Upper lobe of left lung (tissue), 6 donors: ENCODE measurements at regions not wholly inside any gene's neighbourhood (a gene's known extent, or its start where the extent isn't known, plus 50 kb on each side); places are given as distances from the start of the nearest gene placed in this dataset.
A peak's percentile ranks its signal among the peaks of the same experiment; 100 is the strongest.

Experiments
- ATAC-seq, 2 donors: fragments of 200-7000 bp; cut with Tn5 transposase; one replicate each; pipeline ENCODE4 v1.9.1; 2022; ENCODE audit warnings: mild to moderate bottlenecking in 2 of 2, moderate library complexity in 2 of 2; ENCODE audit not compliant: low FRiP score in 2 of 2
- DNase-seq, 2 donors: peaks; one replicate each; pipeline ENCODE4 v3.0.0-alpha.2; 2019 to 2020
- H3K27ac ChIP-seq, 4 donors: fragments of 200-600 bp; sonication (generic); one replicate each; pipeline ENCODE4 v1.5.1; 2016 to 2019
- H3K27me3 ChIP-seq, 4 donors: fragments of 200-600 bp; sonication (generic); one replicate each; pipeline ENCODE4 v1.5.1; 2017 to 2019
- H3K36me3 ChIP-seq, 4 donors: fragments of 200-600 bp; sonication (generic); one replicate each; pipeline ENCODE4 v1.5.1; 2016 to 2019
- H3K4me1 ChIP-seq, 4 donors: fragments of 200-600 bp; sonication (generic); one replicate each; pipeline ENCODE4 v1.5.1; 2018 to 2019
- H3K4me3 ChIP-seq, 4 donors: fragments of 200-600 bp; sonication (generic); one replicate each; pipeline ENCODE4 v1.5.1; 2017 to 2019; ENCODE audit warnings: mild to moderate bottlenecking in 2 of 4, moderate library complexity in 1 of 4
- H3K9me3 ChIP-seq, 4 donors: fragments of 200-600 bp; sonication (generic); one replicate each; pipeline ENCODE4 v1.5.1; 2018 to 2019
- EP300 ChIP-seq, 4 donors: sonication (generic); formaldehyde crosslinking; IDR thresholded peaks; one replicate each; pipeline ENCODE4 v1.5.1; 2017; ENCODE audit warnings: antibody characterized with exemption in 4 of 4, control low read depth in 2 of 4
- POLR2A ChIP-seq, 4 donors: fragments of 450-650 bp; IDR thresholded peaks; one replicate each; pipeline ENCODE4 v1.5.1; 2016 to 2017; ENCODE audit warnings: antibody characterized with exemption in 4 of 4, mild to moderate bottlenecking in 2 of 4
- POLR2AphosphoS5 ChIP-seq, 2 donors: sonication (generic); formaldehyde crosslinking; IDR thresholded peaks; one replicate each; pipeline ENCODE4 v1.5.1; 2017; ENCODE audit warnings: antibody characterized with exemption in 2 of 2
- WGBS, 2 donors: methylation state at CpG; one replicate each; pipeline ENCODE4 v1.1.5; 2017 to 2018; 5-methylcytosine and 5-hydroxymethylcytosine counted together
- TF ChIP-seq, protein P1 (sequence below), 6 experiments: fragments of 450-650 bp in 4 of 6; fragments of 200-600 bp in 2 of 6; sonication (generic) in 2 of 6; IDR thresholded peaks; one replicate each; pipeline ENCODE4 v1.5.1; 2016 to 2019; ENCODE audit warnings: antibody characterized with exemption in 6 of 6
- donor health status: DM: no; HTN: no; CAD: no; lungs with moderate emphysema.
- donor health status: DM: no; HTN: yes; CAD: no; lungs with severe emphysema.

DNA sequence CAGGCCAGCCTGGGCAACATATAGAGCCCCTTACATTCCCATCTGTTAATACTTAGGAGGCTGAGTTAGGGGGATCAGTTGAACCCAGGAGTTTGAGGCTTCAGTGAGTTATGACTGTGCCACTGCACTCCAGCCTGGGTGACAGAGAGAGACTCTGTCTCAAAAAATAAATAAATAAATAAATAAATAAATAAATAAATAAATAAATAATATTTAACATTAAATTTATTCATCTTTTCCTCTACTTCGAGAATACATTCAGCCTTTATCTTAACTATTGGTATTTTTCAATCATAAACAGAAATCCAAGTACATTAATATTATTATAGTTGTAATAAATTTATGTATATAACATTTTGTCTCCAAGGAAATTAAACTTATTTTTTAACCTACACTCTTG, 1227.7 kb upstream of the GJE1 start:
- Histone ChIP-seq H3K36me3 (no peaks in the 10 kb centered on the region), H3K27me3 (no peaks in the 10 kb centered on the region), H3K4me3 (no peak overlapping the region), H3K27ac (no peak overlapping the region), H3K9me3 (peaks cover 0 to 8% (median 3%) of the 10 kb centered on the region in 4 donors), H3K4me1 (no peaks in the 10 kb centered on the region)
- DNase-seq (no peak), ATAC-seq (no peak)
- no peak for TF ChIP-seq EP300 (IDR thresholded peaks at IDR 0.05)
- no peak for TF ChIP-seq POLR2AphosphoS5 (IDR thresholded peaks at IDR 0.05)
- TF ChIP-seq POLR2A (IDR thresholded peaks at IDR 0.05) = no peak
- TF ChIP-seq, protein P1, sequence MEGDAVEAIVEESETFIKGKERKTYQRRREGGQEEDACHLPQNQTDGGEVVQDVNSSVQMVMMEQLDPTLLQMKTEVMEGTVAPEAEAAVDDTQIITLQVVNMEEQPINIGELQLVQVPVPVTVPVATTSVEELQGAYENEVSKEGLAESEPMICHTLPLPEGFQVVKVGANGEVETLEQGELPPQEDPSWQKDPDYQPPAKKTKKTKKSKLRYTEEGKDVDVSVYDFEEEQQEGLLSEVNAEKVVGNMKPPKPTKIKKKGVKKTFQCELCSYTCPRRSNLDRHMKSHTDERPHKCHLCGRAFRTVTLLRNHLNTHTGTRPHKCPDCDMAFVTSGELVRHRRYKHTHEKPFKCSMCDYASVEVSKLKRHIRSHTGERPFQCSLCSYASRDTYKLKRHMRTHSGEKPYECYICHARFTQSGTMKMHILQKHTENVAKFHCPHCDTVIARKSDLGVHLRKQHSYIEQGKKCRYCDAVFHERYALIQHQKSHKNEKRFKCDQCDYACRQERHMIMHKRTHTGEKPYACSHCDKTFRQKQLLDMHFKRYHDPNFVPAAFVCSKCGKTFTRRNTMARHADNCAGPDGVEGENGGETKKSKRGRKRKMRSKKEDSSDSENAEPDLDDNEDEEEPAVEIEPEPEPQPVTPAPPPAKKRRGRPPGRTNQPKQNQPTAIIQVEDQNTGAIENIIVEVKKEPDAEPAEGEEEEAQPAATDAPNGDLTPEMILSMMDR (IDR thresholded peaks at IDR 0.05) = no peak
- WGBS, 2 donors = 88 to 96% methylated on average over 1 of the region's 1 CpG

DNA sequence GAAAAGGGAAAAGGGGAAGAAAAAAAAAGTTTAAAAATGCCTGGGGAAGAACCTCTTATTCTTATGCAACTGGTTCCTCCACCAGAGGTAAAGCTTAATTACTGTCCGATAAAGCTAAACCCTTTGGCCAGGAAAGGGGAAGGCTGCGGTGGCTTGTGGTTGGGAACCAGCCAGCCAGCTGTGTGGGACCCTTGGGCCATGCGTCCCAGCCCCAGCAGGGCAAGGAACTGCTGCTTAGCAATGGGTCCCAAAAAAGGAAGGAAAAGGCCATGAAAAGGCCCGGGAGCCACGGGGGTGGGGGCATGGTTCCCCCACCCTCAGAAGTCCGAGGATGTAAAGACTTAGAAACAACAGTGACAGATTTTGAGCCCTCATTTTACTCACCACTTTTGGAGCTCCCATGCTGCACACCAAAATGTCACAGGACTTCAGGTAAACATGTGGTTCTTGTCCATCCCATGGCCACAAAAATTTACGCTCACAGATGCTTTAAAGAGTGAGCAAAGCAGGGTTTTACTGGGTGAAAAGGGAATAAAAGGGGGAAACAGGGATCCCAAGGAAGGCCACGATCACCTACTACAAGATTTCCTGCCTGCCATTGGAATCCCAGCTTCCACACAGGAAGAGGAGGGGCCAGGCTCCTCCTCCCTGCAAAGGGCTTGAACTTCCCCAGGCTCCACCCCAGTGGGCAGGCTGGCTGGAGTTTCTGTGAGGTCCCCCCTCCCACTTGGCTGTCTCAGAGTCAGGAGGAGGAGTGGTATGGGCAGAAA, 1234.7 kb upstream of the GJE1 start:
- Histone ChIP-seq H3K4me3 (peak overlapping the region in 3 of 4 donors; percentile 6 to 32 (median 32)), H3K4me1 (no peaks in the 10 kb centered on the region), H3K27me3 (no peaks in the 10 kb centered on the region), H3K9me3 (peaks cover 0 to 8% (median 3%) of the 10 kb centered on the region in 4 donors), H3K36me3 (no peaks in the 10 kb centered on the region), H3K27ac (peak overlapping the region in 2 of 4 donors; percentile 11 to 18)
- TF ChIP-seq POLR2A (IDR thresholded peaks at IDR 0.05) = peak in 1 of 4 donors; percentile 38
- TF ChIP-seq, protein P1 (IDR thresholded peaks at IDR 0.05) = no peak
- no peak for TF ChIP-seq POLR2AphosphoS5 (IDR thresholded peaks at IDR 0.05)
- no peak for TF ChIP-seq EP300 (IDR thresholded peaks at IDR 0.05)
- WGBS, 2 donors = 62 to 74% methylated on average over 8 of the region's 8 CpGs
- DNase-seq = peak in 1 of 2 donors; percentile 34
- peak in 1 of 2 donors; percentile 75 for ATAC-seq

DNA sequence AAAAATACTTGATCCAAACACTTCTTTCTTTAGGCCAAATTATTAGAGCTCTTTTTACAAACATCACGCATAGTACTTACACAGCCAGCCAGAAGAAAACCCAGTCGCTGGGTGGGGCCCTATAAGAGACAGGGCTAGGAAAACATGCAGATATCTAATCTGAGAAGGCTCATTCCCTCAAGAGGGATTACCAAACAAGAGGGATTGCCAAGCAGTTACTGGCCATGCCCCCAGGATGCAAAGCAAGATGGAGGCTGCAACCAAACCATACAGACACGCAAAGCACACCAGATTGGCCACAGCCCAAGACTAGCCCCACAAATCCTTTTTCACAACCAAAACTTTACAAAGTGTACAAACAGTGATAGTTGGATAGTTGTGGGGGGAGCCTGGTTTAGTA, 1235.4 kb upstream of the GJE1 start:
- no peaks in the 10 kb centered on the region for H3K27me3 ChIP-seq
- TF ChIP-seq POLR2AphosphoS5 (IDR thresholded peaks at IDR 0.05) (no peak), EP300 (IDR thresholded peaks at IDR 0.05) (no peak), POLR2A (IDR thresholded peaks at IDR 0.05) (no peak)
- TF ChIP-seq, protein P1 (IDR thresholded peaks at IDR 0.05) = no peak
- WGBS, 2 donors = 87 to 91% methylated on average over 3 of the region's 3 CpGs
- no peaks in the 10 kb centered on the region for H3K36me3 ChIP-seq
- no peaks in the 10 kb centered on the region for H3K4me1 ChIP-seq
- peak overlapping the region in 2 of 4 donors; percentile 32 for H3K4me3 ChIP-seq
- H3K27ac ChIP-seq = peak overlapping the region in 1 of 4 donors; percentile 11
- ATAC-seq (peak in 1 of 2 donors; percentile 45), DNase-seq (no peak)
- H3K9me3 ChIP-seq = peaks cover 0 to 8% (median 3%) of the 10 kb centered on the region in 4 donors

DNA sequence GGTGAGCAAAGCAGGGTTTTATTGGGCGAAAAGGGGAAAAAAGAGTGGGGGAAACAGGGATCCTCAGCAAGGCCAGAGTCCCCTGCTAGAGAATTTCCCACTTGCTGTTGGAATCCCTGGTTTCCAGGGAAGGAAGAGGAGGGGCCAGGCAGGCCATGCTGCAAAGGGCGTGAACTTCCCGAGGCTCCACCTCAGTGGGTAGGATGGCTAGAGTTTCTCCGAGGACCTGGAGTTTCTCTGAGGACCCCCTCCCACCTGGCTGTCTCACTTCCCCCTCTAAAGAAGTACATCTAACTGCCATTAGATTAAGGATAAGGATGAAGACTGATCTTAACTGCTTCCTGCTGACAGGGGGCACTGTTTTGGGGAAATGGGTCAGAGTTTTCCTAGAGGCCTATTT, 1239.3 kb upstream of the GJE1 start:
- H3K4me3 ChIP-seq = no peak overlapping the region
- no peaks in the 10 kb centered on the region for H3K27me3 ChIP-seq
- no peaks in the 10 kb centered on the region for H3K9me3 ChIP-seq
- no peak for TF ChIP-seq POLR2A (IDR thresholded peaks at IDR 0.05)
- TF ChIP-seq EP300 (IDR thresholded peaks at IDR 0.05) = no peak
- no peak for TF ChIP-seq POLR2AphosphoS5 (IDR thresholded peaks at IDR 0.05)
- TF ChIP-seq, protein P1 (IDR thresholded peaks at IDR 0.05) = no peak
- H3K4me1 ChIP-seq = no peaks in the 10 kb centered on the region
- no peaks in the 10 kb centered on the region for H3K36me3 ChIP-seq
- 58 to 82% methylated on average over 4 of the region's 4 CpGs for WGBS, 2 donors
- ATAC-seq = no peak
- no peak for DNase-seq
- no peak overlapping the region for H3K27ac ChIP-seq

DNA sequence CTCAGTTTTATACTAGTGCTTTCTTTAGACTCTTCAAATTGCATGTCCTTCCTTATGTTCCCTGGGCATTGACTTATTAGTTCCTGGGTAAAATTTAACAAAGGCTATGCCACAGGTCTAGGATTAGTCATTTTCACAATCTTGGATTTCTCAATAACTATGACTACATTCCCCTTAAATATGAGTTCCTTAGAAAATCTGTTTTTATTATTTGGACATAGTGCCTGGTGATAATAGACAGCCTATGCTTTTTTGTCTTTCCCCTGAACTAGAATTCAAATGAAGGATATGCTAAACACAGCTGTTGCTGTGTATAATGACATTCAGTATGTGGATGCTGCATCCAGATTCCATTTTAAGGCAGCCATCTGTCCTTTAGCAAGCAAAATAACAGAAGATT, 1252.8 kb upstream of the GJE1 start:
- no peaks in the 10 kb centered on the region for H3K4me1 ChIP-seq

More for the DNA sequence above, 1252.8 kb upstream of the GJE1 start:
- ATAC-seq (no peak), DNase-seq (no peak)
- H3K27ac ChIP-seq = no peak overlapping the region
- H3K9me3 ChIP-seq = no peaks in the 10 kb centered on the region
- H3K36me3 ChIP-seq = no peaks in the 10 kb centered on the region
- no peaks in the 10 kb centered on the region for H3K27me3 ChIP-seq
- no peak for TF ChIP-seq EP300 (IDR thresholded peaks at IDR 0.05)
- H3K4me3 ChIP-seq = no peak overlapping the region
